ENCODE measurements at regions not wholly inside any gene's neighbourhood (a gene's known extent, or its start where the extent isn't known, plus 50 kb on each side); places are given as distances from the start of the nearest gene placed in this dataset.
"Not testable (repeated sequence)": the region's sequence is repeated elsewhere in the genome, so short reads cannot be mapped to it uniquely, and the experiment has no call there.

DNA sequence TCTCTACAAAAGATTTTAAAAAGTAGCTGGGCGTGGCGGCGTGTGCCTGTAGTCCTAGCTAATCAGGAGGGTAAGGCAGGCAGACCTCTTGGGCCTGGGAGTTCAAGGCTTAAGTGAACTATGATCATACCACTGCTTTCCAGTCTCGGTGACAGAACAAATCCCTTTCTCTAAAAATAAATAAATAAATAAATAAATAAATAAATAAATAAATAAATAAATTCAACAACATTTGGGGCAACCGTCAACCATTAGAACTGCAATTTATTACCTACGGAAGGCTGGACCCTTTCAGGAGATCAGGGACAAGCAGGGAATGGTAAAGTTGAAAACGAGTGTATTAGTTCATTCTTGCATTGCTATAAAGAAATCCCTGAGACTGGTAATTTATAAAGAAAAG, 136.2 kb upstream of the USP9X start:
- DNase-seq (ENCODE audit: low read depth) = no peak

- DNase-seq (ENCODE audit: low read depth) = no peak
Observed at GRCh38 chrX:40950546-40950945, 134.7 kb upstream of the USP9X start.

DNA sequence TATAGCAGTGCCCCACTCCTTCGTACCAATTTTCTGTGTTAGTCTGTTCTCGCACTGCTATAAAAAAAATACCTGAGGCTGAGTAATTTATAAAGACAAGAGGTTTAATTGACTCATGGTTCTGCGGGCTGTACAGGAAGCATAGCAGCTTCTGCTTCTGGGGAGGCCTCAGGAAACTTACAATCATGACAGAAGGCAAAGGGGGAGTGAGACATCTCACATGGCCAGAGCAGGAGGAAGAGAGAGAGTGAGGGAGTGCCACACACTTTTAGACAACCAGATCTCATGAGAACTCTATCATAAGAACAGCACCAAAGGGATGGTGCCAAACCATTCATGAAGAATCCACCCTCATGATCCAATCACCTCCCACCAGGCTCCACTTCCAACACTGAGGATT, 133.8 kb upstream of the USP9X start:
- not testable (repeated sequence) for DNase-seq (ENCODE audit: low read depth)

DNA sequence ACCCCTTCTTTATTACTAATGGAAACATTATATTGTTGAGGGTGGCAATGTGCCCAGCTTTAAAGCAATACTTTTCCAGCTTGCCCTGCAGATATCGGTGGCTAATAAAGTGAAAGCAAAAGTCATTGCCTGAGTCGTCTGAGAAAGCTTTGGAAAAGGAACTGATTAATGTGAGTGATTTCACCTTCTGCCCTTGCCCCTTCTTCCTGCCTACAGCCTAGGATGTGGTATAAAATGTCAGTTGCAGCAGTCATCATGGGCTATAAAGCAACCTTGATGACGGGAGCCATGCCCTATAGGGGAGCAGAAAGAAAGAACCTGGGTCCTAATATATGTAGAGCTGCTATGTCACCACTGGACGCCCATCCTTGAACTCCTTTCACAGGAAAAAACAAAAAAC, 132.4 kb upstream of the USP9X start:
- DNase-seq (ENCODE audit: low read depth) = no peak

- DNase-seq (ENCODE audit: low read depth) = no peak
Observed at GRCh38 chrX:40953369-40953768, 131.9 kb upstream of the USP9X start.

DNA sequence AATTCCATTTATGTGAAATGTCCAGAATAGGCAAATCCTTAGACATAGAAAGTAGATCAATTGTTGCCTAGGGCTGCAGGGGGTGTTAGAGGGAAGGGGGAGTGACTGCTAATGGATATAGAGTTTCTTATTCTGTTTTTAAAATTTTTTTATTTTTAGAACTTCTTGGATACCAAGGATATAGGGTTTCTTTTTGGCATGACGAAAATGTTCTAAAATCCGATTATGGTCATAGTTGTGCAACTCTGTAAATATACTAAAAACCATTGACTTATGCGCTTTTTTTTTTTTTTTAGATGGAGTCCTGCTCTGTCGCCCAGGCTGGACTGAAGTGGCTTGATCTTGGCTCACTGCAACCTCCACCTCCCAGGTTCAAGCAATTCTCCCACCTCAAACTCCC, 125.2 kb upstream of the USP9X start:
- DNase-seq (ENCODE audit: low read depth) = no peak

- no peak for DNase-seq (ENCODE audit: low read depth)
Observed at GRCh38 chrX:40962793-40963407, 122.3 kb upstream of the USP9X start.

DNA sequence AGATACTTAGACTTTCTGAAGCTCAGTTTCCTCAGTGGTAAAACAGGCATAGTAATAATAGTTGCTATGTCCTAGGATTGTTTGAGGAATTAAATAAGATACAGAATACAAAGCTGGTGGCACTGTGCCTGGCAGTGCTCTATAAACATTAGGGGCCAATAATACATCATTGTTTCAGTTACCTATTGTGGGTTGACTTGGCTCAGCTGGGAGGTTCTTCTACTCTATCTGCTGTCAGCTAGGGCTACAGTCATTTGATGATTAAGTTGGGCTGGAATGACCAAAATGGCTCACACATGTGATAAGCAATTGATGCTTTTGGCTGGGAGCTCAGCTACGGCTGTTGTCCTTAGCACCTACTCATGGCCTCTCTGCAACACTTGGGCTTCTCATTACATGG, 121.2 kb upstream of the USP9X start:
- no peak for DNase-seq (ENCODE audit: low read depth)

- no peak for DNase-seq (ENCODE audit: low read depth)
Observed at GRCh38 chrX:40964633-40965586, 120.3 kb upstream of the USP9X start.

DNA sequence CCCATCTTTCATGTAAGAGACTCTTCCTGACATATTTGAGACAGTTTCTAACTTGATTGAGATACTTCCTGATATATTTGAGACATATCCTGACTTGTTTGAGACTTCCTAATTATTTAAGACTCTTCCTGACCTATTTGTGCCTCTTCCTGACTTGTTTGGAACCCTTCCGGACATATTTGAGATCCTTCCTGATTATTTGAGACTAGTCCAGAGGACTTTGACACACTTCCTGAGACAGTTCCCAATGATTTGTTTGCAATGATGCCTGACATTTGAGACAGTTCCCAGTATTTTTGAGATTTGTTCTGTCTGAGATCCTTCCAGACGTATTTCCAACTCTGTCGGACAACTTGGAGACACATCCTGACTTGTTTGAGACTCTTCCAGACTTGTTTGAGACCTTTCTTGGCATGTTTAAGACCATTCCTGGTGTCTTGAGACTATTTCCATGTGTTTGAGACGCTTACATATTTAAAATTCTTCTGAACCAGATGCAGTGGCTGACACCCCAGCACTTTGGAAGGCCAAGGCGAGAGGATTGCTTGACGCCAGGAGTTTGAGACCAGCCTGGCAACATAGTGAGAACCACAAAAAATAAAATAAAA, 118.9 kb upstream of the USP9X start:
- no peak for DNase-seq (ENCODE audit: low read depth)

GRCh38 chrX:40968180-40968579, 117.1 kb upstream of the USP9X start:
- no peak for DNase-seq (ENCODE audit: low read depth)

DNA sequence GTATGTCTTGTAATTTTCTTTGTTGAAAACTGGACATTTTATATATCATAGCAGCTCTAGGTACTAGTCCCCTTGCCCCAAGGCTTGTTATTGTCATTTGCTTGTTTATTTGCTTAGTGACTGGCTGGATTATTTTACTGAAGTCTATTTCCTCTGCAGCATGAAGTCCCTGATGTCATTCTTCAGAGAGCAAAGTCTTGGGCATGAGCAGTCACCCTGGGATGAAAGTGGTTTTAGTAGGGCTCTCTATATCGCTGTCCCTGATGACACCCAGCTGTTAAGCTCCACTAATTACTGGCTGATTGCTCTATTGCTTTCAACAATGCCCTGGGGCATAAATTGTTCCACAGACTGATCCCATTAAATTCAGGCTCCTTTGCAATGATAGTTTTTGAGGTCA, 113.5 kb upstream of the USP9X start:
- no peak for DNase-seq (ENCODE audit: low read depth)

- DNase-seq (ENCODE audit: low read depth) = no peak
Observed at GRCh38 chrX:40973619-40974018, 111.6 kb upstream of the USP9X start.

DNA sequence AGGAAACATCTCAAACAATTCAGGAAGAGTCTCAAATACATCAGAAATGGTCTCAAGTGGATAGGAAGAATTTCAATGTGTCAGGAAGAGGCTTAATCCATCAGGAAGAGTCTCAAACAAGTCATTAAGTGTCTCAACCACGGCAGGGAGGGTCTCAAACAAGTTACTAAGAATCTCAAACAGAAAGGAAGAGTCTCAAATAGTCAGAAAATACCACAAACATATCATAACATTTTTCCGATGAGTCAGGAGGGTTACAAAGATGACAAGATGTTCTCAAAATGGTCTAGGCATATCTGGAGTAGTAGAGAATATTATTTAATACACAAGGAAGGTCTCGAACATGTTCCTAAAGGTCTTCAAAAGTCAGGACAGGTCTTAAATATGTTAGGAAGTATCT, 109.3 kb upstream of the USP9X start:
- no peak for DNase-seq (ENCODE audit: low read depth)

DNA sequence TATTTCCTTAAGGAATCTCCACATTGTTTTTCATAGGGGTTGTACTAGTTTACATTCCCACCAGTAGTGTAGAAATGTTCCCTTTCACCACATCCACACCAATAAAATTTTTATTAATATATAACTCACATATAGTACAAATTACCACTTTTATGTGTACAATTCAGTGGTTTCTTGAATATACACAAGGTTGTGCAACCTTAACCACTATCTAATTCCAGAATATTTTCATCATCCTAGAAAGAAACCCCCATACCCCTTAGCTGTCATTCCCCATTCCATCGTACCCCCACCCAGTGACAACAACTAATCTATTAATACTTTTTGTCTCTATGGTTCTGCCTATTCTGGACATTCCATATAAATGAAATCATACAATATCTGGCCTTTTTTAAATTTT, 108.3 kb upstream of the USP9X start:
- no peak for DNase-seq (ENCODE audit: low read depth)

GRCh38 chrX:40984962-40985361, 100.3 kb upstream of the USP9X start:
- DNase-seq (ENCODE audit: low read depth) = no peak

DNA sequence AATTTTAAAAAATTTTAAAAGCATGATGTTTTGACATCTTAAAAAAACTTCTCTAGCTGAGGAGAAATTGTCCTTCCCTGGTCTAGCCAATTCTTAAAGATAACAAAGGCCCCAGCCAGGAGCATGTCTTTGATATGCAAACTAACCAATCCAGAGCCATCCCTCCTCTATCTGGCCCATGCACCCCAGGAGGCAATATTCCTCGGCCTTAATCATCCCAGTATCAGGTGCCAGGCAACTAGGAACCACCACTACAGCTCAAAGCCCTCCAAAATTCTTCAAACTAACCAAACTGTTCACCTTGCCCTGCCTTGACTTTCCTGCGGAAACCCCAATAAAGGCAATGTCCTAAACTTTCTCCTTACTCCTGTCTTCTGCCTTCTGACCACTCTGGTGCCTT, 97.8 kb upstream of the USP9X start:
- no peak for DNase-seq (ENCODE audit: low read depth)

- no peak for DNase-seq (ENCODE audit: low read depth)
Observed at GRCh38 chrX:40988100-40988499, 97.1 kb upstream of the USP9X start.

DNA sequence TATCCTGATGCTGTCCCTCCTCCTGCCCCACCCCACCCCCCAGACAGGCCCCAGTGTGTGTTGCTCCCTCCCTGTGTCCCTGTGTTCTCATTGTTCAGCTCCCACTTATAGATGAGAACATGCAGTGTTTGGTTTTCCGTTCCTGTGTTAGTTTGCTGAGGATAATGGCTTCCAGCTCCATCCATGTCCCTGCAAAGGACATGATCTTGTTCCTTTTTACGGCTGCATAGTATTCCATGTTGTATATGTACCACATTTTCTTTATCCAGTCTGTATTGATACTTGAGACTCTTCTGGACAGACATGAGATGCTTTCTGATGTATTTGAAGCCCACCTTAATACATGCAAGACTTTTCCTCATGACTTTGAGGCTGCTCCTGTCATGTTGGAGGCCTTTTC, 91.8 kb upstream of the USP9X start:
- DNase-seq (ENCODE audit: low read depth) = not testable (repeated sequence)

DNA sequence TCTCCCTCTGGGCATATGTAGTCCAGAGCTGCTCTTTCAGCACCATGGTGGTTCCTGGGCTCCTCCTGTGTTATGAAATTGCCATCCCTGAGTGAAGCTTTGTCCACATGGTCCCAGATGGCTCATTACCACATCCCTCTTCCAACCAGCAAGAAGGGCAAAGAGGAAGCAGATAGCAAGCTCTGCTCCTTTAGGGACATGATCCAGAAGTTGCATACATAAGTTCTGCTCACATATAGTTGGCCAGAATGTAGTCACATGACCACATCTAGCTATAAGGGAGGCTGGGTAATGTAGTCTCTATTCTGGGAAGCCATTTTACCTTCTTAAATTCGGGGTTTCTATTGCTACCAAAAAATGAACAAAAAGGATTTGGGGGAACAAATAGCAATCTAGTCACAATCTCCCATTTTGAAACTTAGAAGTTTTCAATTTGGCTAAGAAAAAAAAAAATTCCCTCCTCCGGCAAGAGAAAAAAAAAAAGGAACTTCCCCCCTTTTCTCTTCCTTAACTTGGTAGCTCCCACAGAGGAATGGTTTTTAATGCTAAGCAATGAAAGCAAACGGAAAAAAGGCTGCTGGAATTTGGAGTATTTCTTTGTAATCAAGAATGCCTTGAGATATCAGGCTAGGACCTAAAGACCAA, 88.2 kb upstream of the USP9X start:
- DNase-seq (ENCODE audit: low read depth) = peak; percentile 45

- no peak for DNase-seq (ENCODE audit: low read depth)
Observed at GRCh38 chrX:40998123-40998522, 87.1 kb upstream of the USP9X start.

DNA sequence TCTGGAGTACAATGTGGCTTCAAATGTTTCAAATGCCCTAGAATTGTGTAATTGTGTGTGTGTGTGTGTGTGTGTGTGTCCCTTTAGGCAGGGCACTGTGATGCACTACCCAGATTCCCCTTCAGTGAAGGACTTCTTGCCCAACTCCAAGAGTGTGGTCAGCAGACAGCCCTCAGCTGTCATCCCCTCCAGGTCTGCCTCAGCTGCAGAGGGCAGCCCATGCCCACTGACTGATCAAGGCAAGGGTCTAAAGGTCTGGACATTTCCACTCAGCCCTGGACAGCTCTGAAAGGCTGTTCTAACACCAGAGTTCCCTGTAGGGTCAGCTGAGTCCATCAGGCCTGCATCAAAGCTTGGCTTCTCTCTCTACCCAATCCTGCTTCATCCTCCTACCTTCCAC, 83.9 kb upstream of the USP9X start:
- DNase-seq (ENCODE audit: low read depth) = no peak

DNA sequence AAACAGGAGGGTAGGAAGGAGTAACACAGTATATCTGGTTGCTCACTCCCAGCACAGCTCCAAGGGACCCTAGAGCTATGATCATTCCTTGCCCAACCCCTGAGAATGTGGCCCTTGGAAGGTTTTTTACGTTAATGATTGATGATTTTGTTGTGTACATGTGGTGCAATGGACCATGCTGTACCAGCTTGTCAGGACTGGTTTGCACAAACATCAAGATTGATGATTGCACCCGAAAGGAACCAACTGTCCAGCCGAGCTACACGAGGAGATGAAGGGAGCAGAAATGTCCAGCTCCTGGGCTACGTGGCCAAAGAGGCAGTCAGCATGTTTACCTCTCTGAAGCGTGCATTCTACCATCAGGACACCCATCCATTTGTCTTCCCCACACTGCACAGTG, 83.2 kb upstream of the USP9X start:
- no peak for DNase-seq (ENCODE audit: low read depth)

All from GM04503 (cell line).